GM12892 (cell line): ENCODE measurements at regions not wholly inside any gene's neighbourhood (a gene's known extent, or its start where the extent isn't known, plus 50 kb on each side); places are given as distances from the start of the nearest gene placed in this dataset.

Source experiments
- DNase-seq: peaks from one replicate; pipeline ENCODE4 v3.0.0; 2011; ENCODE audit not compliant: insufficient read length
- FAIRE-seq: peaks from 2 replicates; lab custom pipeline; 2011; peaks lifted over from hg19 to GRCh38; lab: Jason Lieb, UNC
- POLR2A ChIP-seq: IDR thresholded peaks from 2 replicates; pipeline ENCODE4 v1.6.1; 2011; ENCODE audit warnings: low read depth, low read length, control low read depth
- POLR2AphosphoS5 ChIP-seq: IDR thresholded peaks from 2 replicates; pipeline ENCODE4 v1.6.1; 2011; ENCODE audit warnings: low read depth, low read length, control low read depth
- TAF1 ChIP-seq: IDR thresholded peaks from 2 replicates; pipeline ENCODE4 v1.6.1; 2011; ENCODE audit warnings: low read depth, mild to moderate bottlenecking, control low read depth, low read length, borderline replicate concordance

DNA sequence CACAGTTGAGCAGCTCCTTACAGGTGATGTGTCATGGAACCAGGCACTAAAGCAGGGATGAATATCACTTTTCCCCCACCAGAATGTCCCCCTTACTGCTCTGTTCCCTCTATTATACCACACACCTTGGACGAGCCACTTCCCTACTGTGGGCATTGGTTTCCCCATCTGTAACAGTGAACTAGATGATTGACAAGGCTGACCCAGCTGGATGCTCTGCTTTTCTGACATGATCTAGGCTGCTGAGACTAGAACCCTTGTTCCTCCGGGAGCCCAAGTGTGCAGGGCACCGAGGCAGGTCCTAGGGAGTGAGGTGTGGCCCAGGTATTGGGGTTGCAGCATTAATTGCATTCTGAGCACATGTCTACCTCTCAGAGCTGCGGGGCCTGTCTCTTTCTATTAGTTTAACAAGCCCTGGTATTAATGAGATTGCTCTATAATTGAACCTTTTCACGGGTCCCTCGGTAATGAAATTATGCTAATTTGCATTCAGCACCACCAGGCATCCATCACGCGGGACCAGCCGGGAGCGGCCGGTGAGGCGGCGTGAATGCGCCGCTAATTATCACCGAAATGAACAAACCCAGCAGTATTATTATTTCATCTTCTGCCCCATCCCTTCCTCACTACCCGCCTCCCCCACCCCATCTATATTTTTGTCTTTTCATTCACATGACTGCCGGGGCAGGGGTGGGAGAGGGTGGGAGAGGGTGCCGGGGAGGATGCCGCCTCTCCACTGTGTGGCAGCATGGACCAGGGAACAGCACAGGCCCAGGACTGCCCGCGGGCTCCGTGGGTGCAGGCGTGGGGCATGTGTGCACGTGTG lies 121.1 kb downstream of the CYLD start:
- FAIRE-seq, result no peak
- TF ChIP-seq TAF1, result no peak
- TF ChIP-seq POLR2A, result no peak
- TF ChIP-seq POLR2AphosphoS5, result no peak
- no peak for DNase-seq

DNA sequence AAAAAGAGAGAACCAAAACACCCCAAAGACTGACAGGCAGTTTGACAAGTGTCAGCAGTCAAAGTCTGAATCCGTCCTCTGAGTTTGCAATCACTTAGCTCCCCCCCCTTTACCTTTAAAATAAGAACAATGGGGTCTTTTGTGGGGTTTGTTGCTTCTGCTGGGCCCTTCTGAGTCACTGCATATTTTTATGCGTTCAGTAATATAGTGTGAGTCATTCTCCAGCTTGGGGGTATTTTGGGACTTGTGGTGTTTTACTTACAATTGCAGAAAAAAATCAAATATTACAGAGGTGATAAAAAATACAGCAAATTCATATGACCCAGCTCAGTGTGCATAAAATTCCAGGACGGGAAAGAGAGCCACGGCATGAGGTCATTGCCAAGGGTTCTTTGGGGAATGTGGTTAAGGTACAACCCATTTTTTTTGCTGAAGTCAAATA lies 120.1 kb downstream of the CYLD start:
- DNase-seq, result no peak

DNA sequence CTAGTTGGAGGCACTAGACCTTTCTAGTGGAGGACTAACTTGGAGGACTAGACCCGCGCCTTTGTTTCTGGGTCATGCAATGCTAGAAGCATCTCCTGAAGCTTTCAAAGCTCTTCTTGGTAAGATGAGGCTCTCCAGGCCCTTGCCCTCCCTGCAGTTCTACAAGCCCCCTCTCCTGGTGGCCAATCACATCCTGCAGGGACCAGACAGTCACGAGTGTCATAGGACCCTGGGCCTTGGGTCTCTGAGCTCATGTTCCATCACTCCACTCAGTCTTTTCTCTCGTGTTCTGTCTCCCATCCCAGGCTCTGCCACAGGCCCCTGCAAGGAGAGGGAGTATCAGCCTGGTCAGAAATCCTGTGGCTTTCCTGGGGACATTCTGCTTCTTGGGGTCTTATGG lies 119.6 kb downstream of the CYLD start:
- TF ChIP-seq TAF1 (no peak), POLR2A (no peak), POLR2AphosphoS5 (no peak)
- FAIRE-seq, result no peak
- DNase-seq, result no peak

More for the DNA sequence above, 120.1 kb downstream of the CYLD start:
- TF ChIP-seq POLR2A (no peak), TAF1 (no peak), POLR2AphosphoS5 (no peak)
- no peak for FAIRE-seq

DNA sequence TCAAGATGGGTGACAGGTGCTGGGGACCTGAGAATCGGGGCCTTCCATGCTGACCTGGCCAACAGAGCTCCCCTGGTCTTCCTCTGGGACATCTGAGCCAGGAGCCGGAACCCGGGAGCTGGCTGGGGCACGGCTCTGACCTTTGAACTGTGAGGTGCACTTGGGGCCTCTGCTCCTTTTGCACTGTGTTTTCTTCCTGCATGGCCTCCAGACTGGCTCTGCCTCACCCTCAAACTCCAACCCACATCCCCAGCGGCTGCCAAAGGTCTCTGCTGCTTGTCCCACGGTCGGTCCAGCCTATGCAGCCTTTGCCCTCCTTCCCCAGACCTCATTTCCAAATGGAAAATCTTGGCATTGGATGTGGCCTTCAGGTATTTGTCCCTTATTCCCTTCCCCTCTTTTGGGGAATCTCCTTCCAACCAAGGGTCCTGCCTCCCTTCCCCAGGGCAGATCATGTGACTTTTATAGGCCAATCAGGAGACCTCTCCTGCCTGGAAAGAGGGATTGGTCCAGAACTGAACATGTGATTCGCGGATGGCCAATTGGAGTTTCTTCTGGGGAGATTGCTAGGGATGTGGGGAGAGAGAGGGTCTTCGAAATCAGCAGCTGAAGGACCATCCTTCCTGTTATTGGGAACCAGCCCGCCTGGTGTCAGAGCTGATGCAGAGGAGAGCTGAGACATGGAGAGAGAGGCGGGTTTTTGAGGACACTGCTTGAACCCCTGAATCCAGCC lies 117.9 kb downstream of the CYLD start:
- TF ChIP-seq POLR2A (no peak), TAF1 (no peak), POLR2AphosphoS5 (no peak)
- DNase-seq (no peak), FAIRE-seq (no peak)

DNA sequence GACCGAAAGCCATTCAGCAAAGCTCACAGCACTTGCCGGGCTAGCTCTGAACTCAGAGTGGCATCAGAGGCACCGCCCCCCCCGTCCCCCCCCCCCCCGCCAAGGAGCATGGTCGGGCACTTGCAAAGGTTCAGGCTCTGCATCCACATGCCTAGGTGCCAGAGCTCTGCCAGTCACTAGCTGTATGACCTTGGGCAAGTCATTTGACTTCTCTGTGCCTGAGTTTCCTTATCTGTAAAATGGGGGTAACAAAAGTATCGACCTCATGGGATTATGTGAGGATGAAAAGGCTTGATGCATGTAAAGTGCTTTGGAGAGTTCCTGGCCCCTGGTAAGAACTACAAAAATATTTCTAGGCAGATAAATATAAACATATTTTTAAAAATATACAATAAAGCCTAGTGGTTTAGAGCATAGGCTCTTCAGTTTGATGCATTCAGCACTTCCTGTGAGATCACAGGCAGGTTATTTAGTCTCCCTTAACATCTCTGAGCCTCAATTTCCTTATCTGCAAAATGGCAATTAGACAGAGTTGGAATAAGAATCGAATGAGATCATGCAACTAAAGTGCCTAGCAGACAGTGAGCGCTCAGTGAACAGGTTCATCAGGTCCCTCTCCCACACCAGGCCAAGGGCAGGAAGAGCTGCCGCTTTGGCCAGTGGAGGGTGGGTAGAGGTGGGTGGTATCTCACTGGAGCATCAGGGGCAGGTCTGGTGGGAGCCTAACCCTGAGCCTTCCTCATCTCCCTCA lies 117.2 kb downstream of the CYLD start:
- TF ChIP-seq POLR2AphosphoS5 (no peak), TAF1 (no peak), POLR2A (no peak)
- FAIRE-seq (no peak), DNase-seq (no peak)

DNA sequence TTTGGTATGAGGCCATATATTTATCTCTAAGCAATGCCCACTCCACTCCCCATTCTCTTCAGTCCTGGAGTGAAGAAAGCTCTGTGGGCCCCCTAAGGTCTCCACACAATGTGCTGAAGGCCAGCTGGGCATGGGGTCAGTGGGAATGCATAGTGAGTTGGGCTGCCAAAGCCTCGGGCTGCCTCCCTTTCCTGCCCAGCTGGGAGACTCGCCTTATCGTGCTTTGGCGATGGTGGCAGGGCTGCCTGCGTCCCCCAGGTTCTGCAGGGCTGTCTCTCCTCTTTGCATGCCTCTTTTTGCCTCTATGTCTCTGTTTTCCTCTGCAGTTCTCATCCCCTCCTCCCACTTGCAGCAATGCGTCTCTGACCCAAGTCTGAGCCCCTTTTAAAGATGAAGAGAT lies 116.5 kb downstream of the CYLD start:
- no peak for TF ChIP-seq POLR2AphosphoS5
- no peak for TF ChIP-seq POLR2A
- no peak for TF ChIP-seq TAF1
- no peak for FAIRE-seq
- DNase-seq, result no peak

DNA sequence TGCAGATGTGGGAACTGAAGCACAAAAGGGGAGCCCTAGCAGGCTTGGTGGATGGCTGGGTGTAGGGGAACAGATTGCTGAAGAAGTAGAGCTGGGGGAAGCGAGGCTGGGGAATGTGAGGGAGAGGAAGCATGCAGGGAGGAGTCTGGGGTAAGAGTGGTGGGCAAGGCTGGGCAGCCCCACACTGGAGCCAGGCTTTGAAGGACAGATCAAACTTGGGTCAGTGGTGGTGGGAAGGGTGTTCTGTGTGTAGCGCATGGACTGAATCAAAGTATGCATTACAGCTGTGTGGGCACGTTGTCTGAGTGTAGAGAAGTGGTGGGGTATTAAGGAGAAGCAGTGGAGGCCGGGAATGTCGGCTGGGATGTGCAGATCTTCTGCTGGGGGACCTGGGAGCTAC lies 116.0 kb downstream of the CYLD start:
- DNase-seq (no peak), FAIRE-seq (no peak)
- TF ChIP-seq TAF1, result no peak
- no peak for TF ChIP-seq POLR2A
- no peak for TF ChIP-seq POLR2AphosphoS5

DNA sequence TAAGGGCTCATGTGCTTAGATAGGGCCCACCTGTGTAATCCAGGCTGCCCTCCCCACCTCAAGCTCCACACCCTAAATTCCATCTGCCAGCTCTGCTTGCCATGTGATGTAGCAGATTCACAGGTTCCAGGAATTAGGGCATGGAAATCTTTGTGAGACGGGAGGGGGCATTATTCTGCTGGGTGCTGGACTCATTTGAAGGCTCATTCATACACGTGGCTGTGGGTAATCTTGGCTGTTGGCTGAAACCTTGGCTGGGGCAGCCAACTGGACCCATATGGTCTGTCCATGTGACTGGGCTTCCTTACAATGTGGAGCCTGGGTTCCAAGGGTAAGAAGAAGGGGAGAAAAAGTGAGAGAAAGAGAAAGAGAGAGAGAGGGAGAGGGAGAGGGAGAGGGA lies 115.1 kb downstream of the CYLD start:
- FAIRE-seq, result no peak
- TF ChIP-seq POLR2A (no peak), POLR2AphosphoS5 (no peak), TAF1 (no peak)

DNA sequence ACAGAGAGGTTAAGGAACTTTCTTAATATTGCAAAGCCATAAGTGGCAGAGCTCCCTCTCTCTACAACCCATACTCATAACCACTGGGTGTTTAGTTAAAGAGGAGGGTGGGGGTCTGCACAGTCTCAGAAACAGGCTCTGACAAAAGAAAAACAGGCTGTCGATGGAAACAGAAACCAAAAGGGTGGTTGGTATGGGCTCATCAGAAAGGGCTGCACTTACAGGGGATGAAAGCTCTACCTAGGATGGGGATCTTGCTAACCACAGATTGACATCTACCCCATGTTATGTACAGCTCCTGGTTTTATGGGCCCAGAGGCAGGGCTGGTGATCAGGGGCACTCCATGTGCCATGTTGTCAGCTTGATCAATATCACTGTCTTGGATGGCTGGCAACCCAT lies 111.4 kb downstream of the CYLD start:
- DNase-seq (no peak), FAIRE-seq (no peak)
- no peak for TF ChIP-seq POLR2AphosphoS5
- no peak for TF ChIP-seq TAF1
- TF ChIP-seq POLR2A, result no peak

More for the DNA sequence above, 115.1 kb downstream of the CYLD start:
- DNase-seq, result no peak
